ENCODE measurements at regions not wholly inside any gene's neighbourhood (a gene's known extent, or its start where the extent isn't known, plus 50 kb on each side); places are given as distances from the start of the nearest gene placed in this dataset.

GRCh38 chr14:49451938-49452337, 134.2 kb downstream of the RPS29 start:
- Mint-ChIP-seq H3K4me1 (no peaks in the 10 kb centered on the region), H3K9me3 (peaks cover 0 to 5% (median 0%) of the 10 kb centered on the region in 6 donors), H3K27me3 (ENCODE audit: low read depth in 3 of 3) (peaks cover 0 to 8% (median 5%) of the 10 kb centered on the region in 3 donors), H3K36me3 (no peaks in the 10 kb centered on the region), H3K4me3 (no peak overlapping the region), H3K27ac (no peak overlapping the region)
- no peak for DNase-seq

- H3K27me3 Mint-ChIP-seq (ENCODE audit: low read depth in 3 of 3): peaks cover 0 to 5% (median 5%) of the 10 kb centered on the region in 3 donors
- H3K4me1 Mint-ChIP-seq: no peaks in the 10 kb centered on the region
- peaks cover 0 to 5% (median 0%) of the 10 kb centered on the region in 6 donors for H3K9me3 Mint-ChIP-seq
- H3K36me3 Mint-ChIP-seq: no peaks in the 10 kb centered on the region
- no peak for DNase-seq
- H3K27ac Mint-ChIP-seq: no peak overlapping the region
- no peak overlapping the region for H3K4me3 Mint-ChIP-seq
These were observed 136.4 kb downstream of the RPS29 start for GRCh38 chr14:49449749-49450148.

GRCh38 chr14:49447540-49448107, 138.6 kb downstream of the RPS29 start:
- no peak overlapping the region for H3K27ac Mint-ChIP-seq

GRCh38 chr14:49446801-49447200, 139.4 kb downstream of the RPS29 start:
- H3K27ac Mint-ChIP-seq: no peak overlapping the region
- no peak for DNase-seq
- H3K9me3 Mint-ChIP-seq: peaks cover 0 to 5% (median 0%) of the 10 kb centered on the region in 6 donors
- H3K4me3 Mint-ChIP-seq: no peak overlapping the region
- H3K4me1 Mint-ChIP-seq: no peaks in the 10 kb centered on the region
- H3K27me3 Mint-ChIP-seq (ENCODE audit: low read depth in 3 of 3): peaks cover 2 to 7% (median 5%) of the 10 kb centered on the region in 3 donors
- no peaks in the 10 kb centered on the region for H3K36me3 Mint-ChIP-seq

More at GRCh38 chr14:49447540-49448107, 138.6 kb downstream of the RPS29 start:
- Mint-ChIP-seq H3K4me3 (no peak overlapping the region), H3K36me3 (no peaks in the 10 kb centered on the region), H3K9me3 (peaks cover 0 to 5% (median 0%) of the 10 kb centered on the region in 6 donors), H3K4me1 (no peaks in the 10 kb centered on the region), H3K27me3 (ENCODE audit: low read depth in 3 of 3) (peaks cover 2 to 7% (median 5%) of the 10 kb centered on the region in 3 donors)
- no peak for DNase-seq

- H3K4me3 Mint-ChIP-seq: no peak overlapping the region
- H3K27me3 Mint-ChIP-seq (ENCODE audit: low read depth in 3 of 3): peaks cover 0 to 3% (median 2%) of the 10 kb centered on the region in 3 donors
- DNase-seq: no peak
- H3K9me3 Mint-ChIP-seq: peaks cover 6 to 20% (median 10%) of the 10 kb centered on the region in 6 donors
- H3K36me3 Mint-ChIP-seq: peaks cover 0 to 3% (median 0%) of the 10 kb centered on the region in 3 donors
- H3K4me1 Mint-ChIP-seq: no peaks in the 10 kb centered on the region
- no peak overlapping the region for H3K27ac Mint-ChIP-seq
These were observed 147.9 kb downstream of the RPS29 start for GRCh38 chr14:49438256-49438770.

- Mint-ChIP-seq H3K27ac (no peak overlapping the region), H3K4me1 (no peaks in the 10 kb centered on the region), H3K9me3 (peaks cover 23 to 36% (median 29%) of the 10 kb centered on the region in 6 donors), H3K36me3 (peaks cover 3 to 11% (median 4%) of the 10 kb centered on the region in 3 donors), H3K4me3 (no peak overlapping the region), H3K27me3 (ENCODE audit: low read depth in 3 of 3) (peaks cover 3 to 15% (median 3%) of the 10 kb centered on the region in 3 donors)
- no peak for DNase-seq
These were observed 158.1 kb downstream of the RPS29 start for GRCh38 chr14:49428076-49428475.

GRCh38 chr14:49427117-49427516, 159.1 kb downstream of the RPS29 start:
- H3K27me3 Mint-ChIP-seq (ENCODE audit: low read depth in 3 of 3): peaks cover 3 to 11% (median 3%) of the 10 kb centered on the region in 3 donors
- peaks cover 0 to 6% (median 3%) of the 10 kb centered on the region in 3 donors for H3K36me3 Mint-ChIP-seq
- H3K4me3 Mint-ChIP-seq: no peak overlapping the region
- H3K9me3 Mint-ChIP-seq: peaks cover 13 to 26% (median 20%) of the 10 kb centered on the region in 6 donors
- no peak overlapping the region for H3K27ac Mint-ChIP-seq
- DNase-seq: no peak
- no peaks in the 10 kb centered on the region for H3K4me1 Mint-ChIP-seq

- H3K4me3 Mint-ChIP-seq: no peak overlapping the region
- peaks cover 3 to 14% (median 12%) of the 10 kb centered on the region in 6 donors for H3K9me3 Mint-ChIP-seq
- no peak for DNase-seq
- peaks cover 0 to 3% (median 0%) of the 10 kb centered on the region in 3 donors for H3K36me3 Mint-ChIP-seq
- H3K27ac Mint-ChIP-seq: no peak overlapping the region
- no peaks in the 10 kb centered on the region for H3K4me1 Mint-ChIP-seq
- peaks cover 3 to 9% (median 3%) of the 10 kb centered on the region in 3 donors for H3K27me3 Mint-ChIP-seq (ENCODE audit: low read depth in 3 of 3)
These were observed 160.3 kb downstream of the RPS29 start for GRCh38 chr14:49425921-49426320.

- Mint-ChIP-seq H3K36me3 (no peaks in the 10 kb centered on the region), H3K4me3 (no peak overlapping the region), H3K27ac (no peak overlapping the region), H3K9me3 (peaks cover 0 to 2% (median under 1%) of the 10 kb centered on the region in 6 donors), H3K27me3 (ENCODE audit: low read depth in 3 of 3) (peaks cover 0 to 4% (median 0%) of the 10 kb centered on the region in 3 donors), H3K4me1 (no peaks in the 10 kb centered on the region)
- no peak for DNase-seq
These were observed 161.5 kb downstream of the RPS29 start for GRCh38 chr14:49424436-49425331.

- no peaks in the 10 kb centered on the region for H3K9me3 Mint-ChIP-seq
- H3K27me3 Mint-ChIP-seq (ENCODE audit: low read depth in 3 of 3): peaks cover 0 to 7% (median 2%) of the 10 kb centered on the region in 3 donors
- no peaks in the 10 kb centered on the region for H3K4me1 Mint-ChIP-seq
- no peak for DNase-seq
- no peak overlapping the region for H3K27ac Mint-ChIP-seq
- H3K4me3 Mint-ChIP-seq: no peak overlapping the region
- H3K36me3 Mint-ChIP-seq: no peaks in the 10 kb centered on the region
These were observed 166.0 kb downstream of the RPS29 start for GRCh38 chr14:49420201-49420600.

- Mint-ChIP-seq H3K27me3 (ENCODE audit: low read depth in 3 of 3) (peaks cover 0 to 7% (median 3%) of the 10 kb centered on the region in 3 donors), H3K9me3 (no peaks in the 10 kb centered on the region), H3K4me1 (no peaks in the 10 kb centered on the region), H3K4me3 (no peak overlapping the region), H3K36me3 (no peaks in the 10 kb centered on the region), H3K27ac (no peak overlapping the region)
- no peak for DNase-seq
These were observed 167.4 kb downstream of the RPS29 start for GRCh38 chr14:49418789-49419188.

GRCh38 chr14:49417790-49418189, 168.4 kb downstream of the RPS29 start:
- peaks cover 0 to 7% (median 3%) of the 10 kb centered on the region in 3 donors for H3K27me3 Mint-ChIP-seq (ENCODE audit: low read depth in 3 of 3)

GRCh38 chr14:49408187-49408933, 177.8 kb downstream of the RPS29 start:
- Mint-ChIP-seq H3K4me3 (no peak overlapping the region), H3K27ac (no peak overlapping the region), H3K36me3 (no peaks in the 10 kb centered on the region), H3K4me1 (no peaks in the 10 kb centered on the region), H3K9me3 (peaks cover 0 to 2% (median 0%) of the 10 kb centered on the region in 6 donors), H3K27me3 (ENCODE audit: low read depth in 3 of 3) (peaks cover 2 to 4% (median 3%) of the 10 kb centered on the region in 3 donors)
- DNase-seq: no peak

More at GRCh38 chr14:49417790-49418189, 168.4 kb downstream of the RPS29 start:
- Mint-ChIP-seq H3K36me3 (no peaks in the 10 kb centered on the region), H3K27ac (no peak overlapping the region), H3K4me3 (no peak overlapping the region), H3K9me3 (peaks cover 0 to 2% (median 0%) of the 10 kb centered on the region in 6 donors), H3K4me1 (no peaks in the 10 kb centered on the region)
- no peak for DNase-seq
